Panc1 (cell line): ENCODE measurements at regions not wholly inside any gene's neighbourhood (a gene's known extent, or its start where the extent isn't known, plus 50 kb on each side); places are given as distances from the start of the nearest gene placed in this dataset.
"Not testable (repeated sequence)": the region's sequence is repeated elsewhere in the genome, so short reads cannot be mapped to it uniquely, and the experiment has no call there.

Experiments used
- ATAC-seq: fragments of 200-7000 bp; cut with Tn5 transposase; 2 replicates; pipeline ENCODE4 v1.9.1; 2020; ENCODE audit warnings: mild to moderate bottlenecking, moderate library complexity
- BruUV-seq: library from RNA; stranded (reverse); fragments of 400-500 nt; replicated peaks from 2 replicates; lab custom pipeline; 2021; lab: Mats Ljungman, UMichigan
- CTCF ChIA-PET: fragments of 300-600 bp; sonication (Branson Sonifier 250); formaldehyde crosslinking; loops from one replicate; lab custom pipeline; 2022; ENCODE audit warnings: antibody characterized with exemption; lab: Charles Lee
- POLR2A ChIA-PET: fragments of 300-600 bp; sonication (Branson Sonifier 250); formaldehyde crosslinking; loops from one replicate; lab custom pipeline; 2022; ENCODE audit warnings: antibody characterized with exemption; lab: Charles Lee
- DNase-seq: peaks from one replicate; pipeline ENCODE4 v3.0.0-alpha.2; 2010; ENCODE audit warnings: low read depth, low spot score
- H3K27ac ChIP-seq: 2 replicates; pipeline ENCODE4 v1.5.1; 2011; ENCODE audit warnings: mild to moderate bottlenecking, low read length, inconsistent platforms
- H3K27me3 ChIP-seq: fragments of 200-500 bp; sonication (Bioruptor generic); 2 replicates; pipeline ENCODE4 v1.6.0; 2014; ENCODE audit warnings: low read length, inconsistent platforms; ENCODE audit not compliant: control insufficient read depth, insufficient read depth
- H3K36me3 ChIP-seq: fragments of 200-500 bp; sonication (Bioruptor generic); 2 replicates; pipeline ENCODE4 v1.5.1; 2014; ENCODE audit warnings: inconsistent platforms, mild to moderate bottlenecking, low read length, moderate library complexity; ENCODE audit not compliant: control insufficient read depth, insufficient read depth
- H3K4me1 ChIP-seq: 2 replicates; pipeline ENCODE4 v1.5.1; 2011; ENCODE audit warnings: inconsistent platforms, mild to moderate bottlenecking, low read length, moderate library complexity; ENCODE audit not compliant: control insufficient read depth, insufficient read depth
- H3K4me3 ChIP-seq, 2 experiments: 2 replicates each; pipeline ENCODE4 v1.5.1; 2011 to 2012; ENCODE audit warnings: low read depth in 2 of 2, low read length in 2 of 2, mild to moderate bottlenecking in 2 of 2, inconsistent platforms in 1 of 2, moderate library complexity in 1 of 2
- H3K9me3 ChIP-seq: fragments of 200-500 bp; sonication (Bioruptor generic); 2 replicates; pipeline ENCODE4 v1.5.1; 2014; ENCODE audit warnings: low read depth, mild to moderate bottlenecking, inconsistent platforms, low read length, moderate library complexity; ENCODE audit not compliant: control insufficient read depth, insufficient read depth
- POLR2AphosphoS5 ChIP-seq: IDR thresholded peaks from 2 replicates; pipeline ENCODE4 v1.6.1; 2012; ENCODE audit warnings: mild to moderate bottlenecking, low read depth, low read length, moderate library complexity
- SIN3A ChIP-seq: IDR thresholded peaks from 2 replicates; pipeline ENCODE4 v1.6.1; 2012; ENCODE audit warnings: low read depth, mild to moderate bottlenecking, low read length, moderate library complexity, borderline replicate concordance; ENCODE audit not compliant: insufficient read depth
- TCF7L2 ChIP-seq: IDR thresholded peaks from 2 replicates; pipeline ENCODE4 v1.6.1; 2011; ENCODE audit warnings: mild to moderate bottlenecking, low read depth, low read length, inconsistent platforms
- in situ Hi-C: cut with HindIII; loops from 2 replicates; pipeline ENCODE4 v1.10.0; 2016; ENCODE audit warnings: low sequenced_read_pairs, low pct_unique_long_range_greater_than_20kb
- intact Hi-C: fragments of 100-400 bp; cut with micrococcal nuclease; formaldehyde crosslinking; loops from one replicate; pipeline ENCODE4 v1.10.0; 2022; ENCODE audit not compliant: unreplicated experiment
- TF ChIP-seq, protein P1 (sequence below), 2 experiments: IDR thresholded peaks; 2 replicates each; pipeline ENCODE4 v1.6.1; 2011 to 2012; ENCODE audit warnings: low read depth in 2 of 2, control low read depth in 1 of 2, low read length in 1 of 2, mild to moderate bottlenecking in 1 of 2, moderate library complexity in 1 of 2; ENCODE audit not compliant: insufficient read depth in 1 of 2
- TF ChIP-seq, protein P2 (sequence below): fragments of 450-650 bp; IDR thresholded peaks from 2 replicates; pipeline ENCODE4 v1.5.1; 2017; ENCODE audit warnings: mild to moderate bottlenecking

- ChIA-PET POLR2A (no interaction called here), CTCF (no interaction called here)
- H3K9me3 ChIP-seq, result peaks cover under 1% of the 10 kb centered on the region; the same call in 1 of the 2 replicates
- H3K27me3 ChIP-seq, result no peaks in the 10 kb centered on the region
- no TSS peak for BruUV-seq
- no peaks in the 10 kb centered on the region for H3K4me1 ChIP-seq
- intact Hi-C loops, result no loop called here
- H3K4me3 ChIP-seq, result no peak overlapping the region
- ATAC-seq (no peak), DNase-seq (no peak)
- H3K36me3 ChIP-seq, result no peaks in the 10 kb centered on the region
- TF ChIP-seq, protein P1, sequence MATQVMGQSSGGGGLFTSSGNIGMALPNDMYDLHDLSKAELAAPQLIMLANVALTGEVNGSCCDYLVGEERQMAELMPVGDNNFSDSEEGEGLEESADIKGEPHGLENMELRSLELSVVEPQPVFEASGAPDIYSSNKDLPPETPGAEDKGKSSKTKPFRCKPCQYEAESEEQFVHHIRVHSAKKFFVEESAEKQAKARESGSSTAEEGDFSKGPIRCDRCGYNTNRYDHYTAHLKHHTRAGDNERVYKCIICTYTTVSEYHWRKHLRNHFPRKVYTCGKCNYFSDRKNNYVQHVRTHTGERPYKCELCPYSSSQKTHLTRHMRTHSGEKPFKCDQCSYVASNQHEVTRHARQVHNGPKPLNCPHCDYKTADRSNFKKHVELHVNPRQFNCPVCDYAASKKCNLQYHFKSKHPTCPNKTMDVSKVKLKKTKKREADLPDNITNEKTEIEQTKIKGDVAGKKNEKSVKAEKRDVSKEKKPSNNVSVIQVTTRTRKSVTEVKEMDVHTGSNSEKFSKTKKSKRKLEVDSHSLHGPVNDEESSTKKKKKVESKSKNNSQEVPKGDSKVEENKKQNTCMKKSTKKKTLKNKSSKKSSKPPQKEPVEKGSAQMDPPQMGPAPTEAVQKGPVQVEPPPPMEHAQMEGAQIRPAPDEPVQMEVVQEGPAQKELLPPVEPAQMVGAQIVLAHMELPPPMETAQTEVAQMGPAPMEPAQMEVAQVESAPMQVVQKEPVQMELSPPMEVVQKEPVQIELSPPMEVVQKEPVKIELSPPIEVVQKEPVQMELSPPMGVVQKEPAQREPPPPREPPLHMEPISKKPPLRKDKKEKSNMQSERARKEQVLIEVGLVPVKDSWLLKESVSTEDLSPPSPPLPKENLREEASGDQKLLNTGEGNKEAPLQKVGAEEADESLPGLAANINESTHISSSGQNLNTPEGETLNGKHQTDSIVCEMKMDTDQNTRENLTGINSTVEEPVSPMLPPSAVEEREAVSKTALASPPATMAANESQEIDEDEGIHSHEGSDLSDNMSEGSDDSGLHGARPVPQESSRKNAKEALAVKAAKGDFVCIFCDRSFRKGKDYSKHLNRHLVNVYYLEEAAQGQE (IDR thresholded peaks at IDR 0.05; ENCODE audit: insufficient read depth in 1 of 2, low read depth in 2 of 2, low read length in 1 of 2), result no peak
- TF ChIP-seq POLR2AphosphoS5 (no peak), TCF7L2 (no peak)
- TF ChIP-seq, protein P2, sequence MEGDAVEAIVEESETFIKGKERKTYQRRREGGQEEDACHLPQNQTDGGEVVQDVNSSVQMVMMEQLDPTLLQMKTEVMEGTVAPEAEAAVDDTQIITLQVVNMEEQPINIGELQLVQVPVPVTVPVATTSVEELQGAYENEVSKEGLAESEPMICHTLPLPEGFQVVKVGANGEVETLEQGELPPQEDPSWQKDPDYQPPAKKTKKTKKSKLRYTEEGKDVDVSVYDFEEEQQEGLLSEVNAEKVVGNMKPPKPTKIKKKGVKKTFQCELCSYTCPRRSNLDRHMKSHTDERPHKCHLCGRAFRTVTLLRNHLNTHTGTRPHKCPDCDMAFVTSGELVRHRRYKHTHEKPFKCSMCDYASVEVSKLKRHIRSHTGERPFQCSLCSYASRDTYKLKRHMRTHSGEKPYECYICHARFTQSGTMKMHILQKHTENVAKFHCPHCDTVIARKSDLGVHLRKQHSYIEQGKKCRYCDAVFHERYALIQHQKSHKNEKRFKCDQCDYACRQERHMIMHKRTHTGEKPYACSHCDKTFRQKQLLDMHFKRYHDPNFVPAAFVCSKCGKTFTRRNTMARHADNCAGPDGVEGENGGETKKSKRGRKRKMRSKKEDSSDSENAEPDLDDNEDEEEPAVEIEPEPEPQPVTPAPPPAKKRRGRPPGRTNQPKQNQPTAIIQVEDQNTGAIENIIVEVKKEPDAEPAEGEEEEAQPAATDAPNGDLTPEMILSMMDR, result no peak
- H3K27ac ChIP-seq, result no peak overlapping the region
- in situ Hi-C loops, result no loop called here
Measured at GRCh38 chr2:242065426-242065825, 195.9 kb downstream of the RTP5 start.

DNA sequence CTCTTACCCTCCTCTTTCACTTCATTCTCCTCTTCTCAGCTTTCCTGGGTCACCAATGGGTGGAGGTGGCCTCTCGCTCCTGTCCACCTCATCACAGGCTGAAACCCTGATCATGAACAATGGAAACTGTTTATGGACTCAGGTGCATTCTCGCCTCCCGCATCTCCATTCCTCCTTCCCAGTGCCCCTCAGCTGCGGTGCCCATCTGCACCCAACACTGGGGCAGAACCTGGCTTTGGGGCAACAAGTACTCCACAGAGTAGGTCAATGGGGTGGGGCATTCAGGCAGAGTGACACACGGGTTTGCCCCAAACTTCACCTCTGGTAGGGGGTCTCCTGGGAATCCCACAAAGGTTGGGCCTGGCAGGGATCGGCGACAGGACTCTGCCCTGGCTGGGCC is 199.5 kb downstream of the RTP5 start:
- POLR2A ChIA-PET, result no interaction called here
- no peak for ATAC-seq
- in situ Hi-C loops (no loop called here), intact Hi-C loops (no loop called here)
- Histone ChIP-seq H3K4me3 (no peak overlapping the region), H3K27ac (no peak overlapping the region), H3K27me3 (no peaks in the 10 kb centered on the region), H3K4me1 (no peaks in the 10 kb centered on the region), H3K9me3 (no peaks in the 10 kb centered on the region), H3K36me3 (no peaks in the 10 kb centered on the region)
- TF ChIP-seq SIN3A, result no peak
- TF ChIP-seq, protein P2, result no peak
- TF ChIP-seq, protein P1 (IDR thresholded peaks at IDR 0.05; ENCODE audit: insufficient read depth in 1 of 2, low read depth in 2 of 2, low read length in 1 of 2), result no peak
- CTCF ChIA-PET, result no interaction called here
- no TSS peak for BruUV-seq
- DNase-seq, result no peak

GRCh38 chr2:242069938-242070395 is 200.4 kb downstream of the RTP5 start:
- BruUV-seq, in situ Hi-C loops, H3K27ac ChIP-seq, H3K9me3 ChIP-seq, H3K27me3 ChIP-seq, POLR2A ChIA-PET, intact Hi-C loops, H3K4me1 ChIP-seq, H3K36me3 ChIP-seq, ATAC-seq, DNase-seq, H3K4me3 ChIP-seq, CTCF ChIA-PET: not testable (repeated sequence)

DNA sequence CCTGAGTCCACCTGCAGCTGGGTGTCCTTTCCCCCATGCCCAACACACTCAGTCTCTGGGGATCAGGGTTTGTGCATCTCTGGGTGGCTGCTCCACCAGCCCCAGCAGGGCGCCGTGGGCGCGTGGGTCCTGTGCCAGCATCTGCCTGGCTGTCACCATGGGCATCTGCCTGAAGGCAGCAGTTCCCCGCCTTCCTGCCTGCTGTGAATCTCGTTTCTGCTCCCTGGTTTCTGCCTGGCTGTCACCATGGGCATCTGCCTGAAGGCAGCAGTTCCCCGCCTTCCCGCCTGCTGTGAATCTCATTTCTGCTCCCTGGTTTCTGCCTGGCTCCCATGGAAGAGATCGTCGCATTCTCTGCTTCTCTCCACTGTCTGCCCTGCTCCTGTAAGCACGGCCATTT is 201.2 kb downstream of the RTP5 start:
- BruUV-seq, CTCF ChIA-PET, H3K36me3 ChIP-seq, H3K27me3 ChIP-seq, H3K4me3 ChIP-seq, in situ Hi-C loops, H3K27ac ChIP-seq, DNase-seq, H3K4me1 ChIP-seq, intact Hi-C loops, POLR2A ChIA-PET, ATAC-seq, H3K9me3 ChIP-seq: not testable (repeated sequence)
